Sigmoid colon (tissue), 6 donors: ENCODE measurements at regions not wholly inside any gene's neighbourhood (a gene's known extent, or its start where the extent isn't known, plus 50 kb on each side); places are given as distances from the start of the nearest gene placed in this dataset.
"Not testable (repeated sequence)": the region's sequence is repeated elsewhere in the genome, so short reads cannot be mapped to it uniquely, and the experiment has no call there.

ENCODE experiments used
- DNase-seq: peaks from one replicate; pipeline ENCODE4 v3.0.0-alpha.2; 2019
- H3K27ac ChIP-seq, 4 donors: fragments of 200-600 bp; sonication (generic); one replicate each; pipeline ENCODE4 v1.5.1; 2016 to 2019; ENCODE audit warnings: mild to moderate bottlenecking in 1 of 4
- H3K27me3 ChIP-seq, 3 donors: fragments of 200-600 bp; sonication (generic); one replicate each; pipeline ENCODE4 v1.5.1; 2019; ENCODE audit warnings: mild to moderate bottlenecking in 1 of 3
- H3K36me3 ChIP-seq, 4 donors: fragments of 200-600 bp; sonication (generic); one replicate each; pipeline ENCODE4 v1.5.1; 2016 to 2019
- H3K4me1 ChIP-seq, 4 donors: fragments of 200-600 bp; sonication (generic); one replicate each; pipeline ENCODE4 v1.5.1; 2017 to 2019
- H3K4me3 ChIP-seq, 4 donors: fragments of 200-600 bp; sonication (generic); one replicate each; pipeline ENCODE4 v1.5.1; 2017 to 2019; ENCODE audit warnings: mild to moderate bottlenecking in 2 of 4, moderate library complexity in 1 of 4
- H3K9me3 ChIP-seq, 4 donors: fragments of 200-600 bp in 3 of 4; sonication (generic) in 3 of 4; one replicate each; pipeline versions ENCODE4 v1.5.1 to v1.6.1; 2013 to 2019
- EP300 ChIP-seq, 4 donors: sonication (generic); formaldehyde crosslinking; IDR thresholded peaks; one replicate each; pipeline ENCODE4 v1.6.1; 2017; ENCODE audit warnings: antibody characterized with exemption in 4 of 4
- POLR2A ChIP-seq, 2 donors: fragments of 450-650 bp; IDR thresholded peaks; one replicate each; pipeline ENCODE4 v1.6.1; 2016; ENCODE audit warnings: antibody characterized with exemption in 2 of 2, mild to moderate bottlenecking in 2 of 2, moderate library complexity in 2 of 2
- POLR2AphosphoS5 ChIP-seq, 4 donors: sonication (generic); formaldehyde crosslinking; IDR thresholded peaks; one replicate each; pipeline ENCODE4 v1.6.1; 2017; ENCODE audit warnings: antibody characterized with exemption in 4 of 4
- WGBS, 2 donors: extraction: QIAGEN DNeasy Blood & Tissue Kit; methylation state at CpG; one replicate each; pipeline ENCODE4 v1.1.7; 2013; 5-methylcytosine and 5-hydroxymethylcytosine counted together
- intact Hi-C: fragments of 100-400 bp; cut with DNase I; formaldehyde crosslinking; loops from one replicate; pipeline ENCODE4 v1.15.1; 2023
- TF ChIP-seq, protein P1 (sequence below), 4 experiments: fragments of 450-650 bp in 3 of 4; fragments of 200-600 bp in 1 of 4; IDR thresholded peaks; one replicate each; pipeline ENCODE4 v1.5.1; 2016 to 2019; ENCODE audit warnings: antibody characterized with exemption in 4 of 4, mild to moderate bottlenecking in 3 of 4, moderate library complexity in 2 of 4
- donor health status: healthy with polysubstance abuse.
- donor health status: healthy.

DNA sequence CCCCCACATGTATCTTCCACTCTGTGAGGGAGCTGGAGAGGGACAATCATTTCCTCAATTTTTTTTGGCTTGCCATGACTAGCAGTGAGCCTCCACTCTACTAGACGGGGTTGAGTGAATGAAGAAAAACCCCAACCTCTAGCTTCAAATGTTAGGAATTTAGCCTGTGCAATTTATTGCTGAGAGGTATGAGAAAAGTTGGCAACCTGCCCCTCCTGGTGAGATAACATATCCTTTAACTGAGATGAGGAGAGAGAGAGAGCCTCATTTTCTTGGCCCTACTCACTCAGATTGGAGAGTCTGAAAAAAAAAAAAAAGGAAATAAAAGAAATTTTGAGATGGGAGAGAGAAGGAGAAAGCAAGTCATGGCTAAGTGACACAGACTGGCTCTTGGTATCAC, 218.2 kb upstream of the CARD18 start:
- H3K27me3 ChIP-seq, result no peaks in the 10 kb centered on the region
- no peak overlapping the region for H3K4me3 ChIP-seq
- H3K27ac ChIP-seq, result no peak overlapping the region
- TF ChIP-seq, protein P1, sequence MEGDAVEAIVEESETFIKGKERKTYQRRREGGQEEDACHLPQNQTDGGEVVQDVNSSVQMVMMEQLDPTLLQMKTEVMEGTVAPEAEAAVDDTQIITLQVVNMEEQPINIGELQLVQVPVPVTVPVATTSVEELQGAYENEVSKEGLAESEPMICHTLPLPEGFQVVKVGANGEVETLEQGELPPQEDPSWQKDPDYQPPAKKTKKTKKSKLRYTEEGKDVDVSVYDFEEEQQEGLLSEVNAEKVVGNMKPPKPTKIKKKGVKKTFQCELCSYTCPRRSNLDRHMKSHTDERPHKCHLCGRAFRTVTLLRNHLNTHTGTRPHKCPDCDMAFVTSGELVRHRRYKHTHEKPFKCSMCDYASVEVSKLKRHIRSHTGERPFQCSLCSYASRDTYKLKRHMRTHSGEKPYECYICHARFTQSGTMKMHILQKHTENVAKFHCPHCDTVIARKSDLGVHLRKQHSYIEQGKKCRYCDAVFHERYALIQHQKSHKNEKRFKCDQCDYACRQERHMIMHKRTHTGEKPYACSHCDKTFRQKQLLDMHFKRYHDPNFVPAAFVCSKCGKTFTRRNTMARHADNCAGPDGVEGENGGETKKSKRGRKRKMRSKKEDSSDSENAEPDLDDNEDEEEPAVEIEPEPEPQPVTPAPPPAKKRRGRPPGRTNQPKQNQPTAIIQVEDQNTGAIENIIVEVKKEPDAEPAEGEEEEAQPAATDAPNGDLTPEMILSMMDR (IDR thresholded peaks at IDR 0.05), result no peak
- TF ChIP-seq POLR2AphosphoS5 (IDR thresholded peaks at IDR 0.05), result no peak
- no peak for TF ChIP-seq POLR2A (IDR thresholded peaks at IDR 0.05)
- no peak for TF ChIP-seq EP300 (IDR thresholded peaks at IDR 0.05)
- intact Hi-C loops, result no loop called here
- H3K9me3 ChIP-seq, result no peaks in the 10 kb centered on the region
- no peak for DNase-seq
- 44 to 87% methylated on average over 1 of the region's 1 CpG for WGBS, 2 donors
- no peaks in the 10 kb centered on the region for H3K4me1 ChIP-seq
- H3K36me3 ChIP-seq, result no peaks in the 10 kb centered on the region

DNA sequence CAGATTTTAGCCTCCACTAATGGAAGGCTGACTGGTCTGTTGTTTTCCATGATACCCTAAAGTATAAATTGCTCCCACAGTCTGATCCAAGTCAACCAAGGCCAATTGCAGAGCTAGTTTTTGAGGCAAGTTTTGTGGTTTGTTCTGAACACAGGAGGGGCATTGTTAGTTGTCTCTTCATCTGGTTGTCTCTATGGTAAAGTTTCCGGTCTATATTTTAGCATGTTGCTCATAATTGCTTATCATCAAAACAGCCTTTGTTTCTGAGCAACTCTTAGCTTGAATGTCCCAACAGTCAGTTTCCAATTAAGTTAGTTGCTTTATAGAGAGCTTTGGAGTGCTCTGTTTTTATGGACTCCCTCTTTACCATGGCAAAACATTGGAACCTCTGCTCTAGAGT, 217.6 kb upstream of the CARD18 start:
- no peak overlapping the region for H3K27ac ChIP-seq
- H3K4me1 ChIP-seq, result no peaks in the 10 kb centered on the region
- WGBS, 2 donors, result 78 to 93% methylated on average over 1 of the region's 1 CpG
- no peak overlapping the region for H3K4me3 ChIP-seq
- DNase-seq, result no peak
- no peaks in the 10 kb centered on the region for H3K27me3 ChIP-seq
- no peak for TF ChIP-seq POLR2AphosphoS5 (IDR thresholded peaks at IDR 0.05)
- intact Hi-C loops, result no loop called here
- no peaks in the 10 kb centered on the region for H3K36me3 ChIP-seq
- no peaks in the 10 kb centered on the region for H3K9me3 ChIP-seq

DNA sequence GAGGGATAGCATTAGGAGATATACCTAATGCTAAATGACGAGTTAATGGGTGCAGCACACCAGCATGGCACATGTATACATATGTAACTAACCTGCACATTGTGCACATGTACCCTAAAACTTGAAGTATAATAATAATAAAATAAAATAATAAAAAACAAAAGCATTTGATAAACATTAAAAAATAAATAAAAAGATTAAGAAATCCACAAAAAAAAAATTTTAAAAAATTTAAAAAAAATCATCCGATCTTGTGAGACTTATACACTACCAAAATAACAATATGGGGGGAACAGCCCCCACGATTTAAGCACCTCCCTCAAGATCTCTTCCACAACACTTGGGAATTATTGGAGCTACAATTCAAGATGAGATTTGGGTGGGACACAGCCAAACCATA, 210.3 kb upstream of the CARD18 start:
- H3K27me3 ChIP-seq, DNase-seq, H3K9me3 ChIP-seq, H3K4me3 ChIP-seq, H3K36me3 ChIP-seq, H3K27ac ChIP-seq, intact Hi-C loops, H3K4me1 ChIP-seq: not testable (repeated sequence)
- 83 to 89% methylated on average over 2 of the region's 3 CpGs for WGBS, 2 donors

DNA sequence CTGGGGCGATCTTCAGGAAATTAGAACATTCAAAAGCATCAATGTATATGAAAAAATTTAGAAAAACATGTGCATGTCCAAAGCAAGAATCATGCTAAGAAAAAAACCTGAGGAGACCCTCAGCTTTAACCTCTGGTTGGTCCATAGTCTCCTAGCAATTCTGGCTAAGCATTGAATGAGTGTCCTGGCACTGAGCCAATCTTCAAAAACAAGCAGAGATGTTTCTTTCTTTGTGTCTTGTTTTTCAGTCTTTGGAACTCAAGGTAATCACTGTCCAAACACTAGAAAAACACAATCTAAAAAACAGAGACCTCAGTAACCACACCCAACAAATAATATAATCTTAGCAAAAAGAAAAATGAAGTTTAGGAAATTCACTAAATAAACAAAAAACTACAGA, 205.4 kb upstream of the CARD18 start:
- no peaks in the 10 kb centered on the region for H3K27me3 ChIP-seq
- no peak overlapping the region for H3K4me3 ChIP-seq
- H3K27ac ChIP-seq, result no peak overlapping the region
- TF ChIP-seq, protein P1 (IDR thresholded peaks at IDR 0.05), result no peak
- no peak for TF ChIP-seq POLR2A (IDR thresholded peaks at IDR 0.05)
- no peak for TF ChIP-seq POLR2AphosphoS5 (IDR thresholded peaks at IDR 0.05)
- TF ChIP-seq EP300 (IDR thresholded peaks at IDR 0.05), result no peak
- peaks cover 0 to 6% (median 0%) of the 10 kb centered on the region in 4 donors for H3K9me3 ChIP-seq
- no peaks in the 10 kb centered on the region for H3K36me3 ChIP-seq
- no peak for DNase-seq
- 86 to 90% methylated on average over 1 of the region's 1 CpG for WGBS, 2 donors
- no peaks in the 10 kb centered on the region for H3K4me1 ChIP-seq
- intact Hi-C loops, result no loop called here

DNA sequence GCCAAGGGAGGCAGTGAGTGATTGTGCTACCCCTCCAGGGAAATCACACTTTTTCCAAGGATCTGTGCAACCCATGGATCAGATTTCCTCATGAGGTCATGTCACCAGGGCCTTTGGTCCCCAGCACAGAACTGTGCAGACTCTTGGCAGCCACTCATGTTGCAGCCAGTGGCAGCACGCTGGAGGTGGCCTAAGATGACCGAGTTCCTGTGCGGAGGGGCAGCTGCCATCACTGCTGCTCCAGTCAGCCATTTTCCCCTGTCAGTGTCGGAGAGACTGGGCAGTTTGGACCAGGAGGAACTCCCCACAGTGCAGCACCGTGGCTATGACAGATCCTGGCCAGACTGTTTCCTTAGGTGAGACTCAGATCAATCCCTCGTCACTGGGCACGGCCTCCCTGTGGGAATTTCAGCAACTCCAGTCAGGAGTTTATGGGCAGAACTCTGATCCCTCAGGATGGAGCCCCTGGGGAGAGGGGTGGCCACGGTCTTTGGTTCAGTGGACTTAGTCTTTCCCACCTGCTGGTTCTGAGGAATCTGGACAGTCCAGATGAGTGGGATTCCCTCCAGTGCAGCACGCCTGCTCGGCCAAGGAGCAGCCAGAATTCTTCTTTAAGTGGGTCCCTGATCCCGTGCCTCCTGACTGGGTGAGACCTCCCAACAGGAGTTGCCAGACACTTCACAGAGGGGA, 194.6 kb upstream of the CARD18 start:
- intact Hi-C loops, result no loop called here
- Histone ChIP-seq H3K9me3 (peaks cover 0 to 5% (median 0%) of the 10 kb centered on the region in 4 donors), H3K4me1 (no peaks in the 10 kb centered on the region), H3K36me3 (no peaks in the 10 kb centered on the region), H3K27ac (no peak overlapping the region), H3K4me3 (no peak overlapping the region), H3K27me3 (no peaks in the 10 kb centered on the region)
- TF ChIP-seq, protein P1 (IDR thresholded peaks at IDR 0.05), result no peak
- TF ChIP-seq POLR2A (IDR thresholded peaks at IDR 0.05) (no peak), POLR2AphosphoS5 (IDR thresholded peaks at IDR 0.05) (no peak)
- WGBS, 2 donors, result 86 to 88% methylated on average over 11 of the region's 11 CpGs
- no peak for DNase-seq

DNA sequence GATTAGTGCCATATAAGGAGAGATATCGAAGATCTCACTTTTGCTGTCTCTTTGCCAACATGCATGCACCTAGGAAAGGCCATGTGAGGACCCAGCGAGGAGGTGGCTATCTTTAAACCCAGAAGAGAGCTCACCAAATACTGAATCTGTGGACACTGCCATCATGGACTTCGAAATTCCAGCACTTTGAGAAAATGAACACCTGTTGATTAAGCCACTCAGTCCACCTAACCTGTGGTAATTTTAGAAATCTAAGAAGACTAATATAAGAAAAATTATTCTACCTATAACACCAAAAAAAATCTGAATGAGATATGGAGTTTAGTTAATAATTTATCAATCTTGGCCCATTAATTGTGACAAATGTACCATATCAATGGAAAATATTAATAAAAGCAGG, 193.6 kb upstream of the CARD18 start:
- H3K4me1 ChIP-seq, result no peaks in the 10 kb centered on the region
- H3K4me3 ChIP-seq, result no peak overlapping the region
- intact Hi-C loops, result no loop called here
- WGBS, 2 donors, result 78 to 87% methylated on average over 3 of the region's 3 CpGs
- H3K9me3 ChIP-seq, result peaks cover 0 to 5% (median 0%) of the 10 kb centered on the region in 4 donors
- H3K36me3 ChIP-seq, result no peaks in the 10 kb centered on the region
- H3K27ac ChIP-seq, result no peak overlapping the region
- H3K27me3 ChIP-seq, result no peaks in the 10 kb centered on the region
- DNase-seq, result no peak
- TF ChIP-seq POLR2A (IDR thresholded peaks at IDR 0.05) (no peak), EP300 (IDR thresholded peaks at IDR 0.05) (no peak), POLR2AphosphoS5 (IDR thresholded peaks at IDR 0.05) (no peak)
- TF ChIP-seq, protein P1 (IDR thresholded peaks at IDR 0.05), result no peak
